SK-N-SH treated with all-trans-retinoic acid at 6 μM for 48 hours (cell line): ENCODE measurements at regions not wholly inside any gene's neighbourhood (a gene's known extent, or its start where the extent isn't known, plus 50 kb on each side); places are given as distances from the start of the nearest gene placed in this dataset.

Source experiments
- ATAC-seq: fragments of 200-7000 bp; cut with Tn5 transposase; 3 replicates; pipeline ENCODE4 v1.9.1; 2020; ENCODE audit warnings: mild to moderate bottlenecking, moderate library complexity
- ARNTL ChIP-seq: fragments of 450-650 bp; formaldehyde crosslinking; IDR thresholded peaks from 2 replicates; pipeline ENCODE4 v1.5.0; 2020; ENCODE audit warnings: low read depth, mild to moderate bottlenecking, moderate library complexity, borderline replicate concordance
- BACH2 ChIP-seq: fragments of 250-450 bp; sonication (Bioruptor Pico); IDR thresholded peaks from 2 replicates; pipeline ENCODE4 v1.9.0; 2021; ENCODE audit warnings: mild to moderate bottlenecking, borderline replicate concordance
- CREB5 ChIP-seq: fragments of 250-450 bp; sonication (Bioruptor Pico); IDR thresholded peaks from 2 replicates; pipeline ENCODE4 v1.5.1; 2020; ENCODE audit warnings: low read depth, mild to moderate bottlenecking, moderate library complexity
- CSDC2 ChIP-seq: fragments of 250-450 bp; sonication (Bioruptor Pico); IDR thresholded peaks from 2 replicates; pipeline ENCODE4 v1.5.0; 2020; ENCODE audit warnings: mild to moderate bottlenecking, moderate library complexity
- CSRNP3 ChIP-seq: fragments of 250-450 bp; sonication (Bioruptor Pico); IDR thresholded peaks from 2 replicates; pipeline ENCODE4 v1.5.1; 2021; ENCODE audit warnings: mild to moderate bottlenecking, moderate library complexity
- ESRRG ChIP-seq: fragments of 250-450 bp; sonication (Bioruptor Pico); IDR thresholded peaks from 2 replicates; pipeline ENCODE4 v1.6.1; 2021; ENCODE audit warnings: mild to moderate bottlenecking
- POU6F1 ChIP-seq: fragments of 250-450 bp; sonication (Bioruptor Pico); IDR thresholded peaks from 2 replicates; pipeline ENCODE4 v1.8.0; 2021; ENCODE audit warnings: low read depth, mild to moderate bottlenecking, moderate library complexity, borderline replicate concordance
- RARB ChIP-seq: fragments of 250-450 bp; sonication (Bioruptor Pico); IDR thresholded peaks from 2 replicates; pipeline ENCODE4 v1.8.0; 2021; ENCODE audit warnings: mild to moderate bottlenecking, moderate library complexity
- SNAI2 ChIP-seq: fragments of 250-450 bp; sonication (Bioruptor Pico); IDR thresholded peaks from 2 replicates; pipeline ENCODE4 v1.5.0; 2020; ENCODE audit warnings: mild to moderate bottlenecking, moderate library complexity
- TOX ChIP-seq: fragments of 250-450 bp; sonication (Bioruptor Pico); IDR thresholded peaks from 2 replicates; pipeline ENCODE4 v1.8.0; 2021; ENCODE audit warnings: mild to moderate bottlenecking, moderate library complexity, borderline replicate concordance
- TSHZ2 ChIP-seq: fragments of 250-450 bp; sonication (Bioruptor Pico); IDR thresholded peaks from 2 replicates; pipeline ENCODE4 v1.5.0; 2020; ENCODE audit warnings: mild to moderate bottlenecking, moderate library complexity
- ZC3H10 ChIP-seq: fragments of 250-450 bp; sonication (Bioruptor Pico); IDR thresholded peaks from 2 replicates; pipeline ENCODE4 v1.5.1; 2021; ENCODE audit warnings: mild to moderate bottlenecking, moderate library complexity
- ZFP30 ChIP-seq: fragments of 450-650 bp; formaldehyde crosslinking; IDR thresholded peaks from 2 replicates; pipeline ENCODE4 v1.5.0; 2022; ENCODE audit warnings: mild to moderate bottlenecking, moderate library complexity
- ZNF565 ChIP-seq: fragments of 450-650 bp; formaldehyde crosslinking; conservative IDR thresholded peaks from 2 replicates; pipeline ENCODE4 v1.5.0; 2020; ENCODE audit warnings: low read depth, mild to moderate bottlenecking, moderate library complexity
- ZNF70 ChIP-seq: fragments of 450-650 bp; formaldehyde crosslinking; IDR thresholded peaks from 2 replicates; pipeline ENCODE4 v1.5.0; 2020; ENCODE audit warnings: mild to moderate bottlenecking, moderate library complexity

GRCh38 chr12:60853407-60853806, 1257.6 kb downstream of the SLC16A7 start:
- TF ChIP-seq ZNF70 (CRISPR knock-in tag) (no peak), ZNF565 (CRISPR knock-in tag) (no peak), BACH2 (no peak), TSHZ2 (CRISPR knock-in tag) (no peak), ZFP30 (CRISPR knock-in tag) (no peak)
- ATAC-seq = no peak

- ATAC-seq = no peak
Observed at GRCh38 chr12:60863421-60863820, 1267.6 kb downstream of the SLC16A7 start.

More at GRCh38 chr12:60863421-60863820, 1267.6 kb downstream of the SLC16A7 start:
- no peak for TF ChIP-seq TSHZ2 (CRISPR knock-in tag)
- TF ChIP-seq ARNTL = no peak
- TF ChIP-seq RARB (CRISPR knock-in tag) = no peak
- no peak for TF ChIP-seq CREB5
- TF ChIP-seq ZC3H10 = no peak
- no peak for TF ChIP-seq CSDC2 (CRISPR knock-in tag)
- no peak for TF ChIP-seq ZNF565 (CRISPR knock-in tag)
- TF ChIP-seq ESRRG = no peak
- no peak for TF ChIP-seq CSRNP3 (CRISPR knock-in tag)
- no peak for TF ChIP-seq TOX (CRISPR knock-in tag)
- no peak for TF ChIP-seq POU6F1 (CRISPR knock-in tag)
- TF ChIP-seq SNAI2 (CRISPR knock-in tag) = no peak
- no peak for TF ChIP-seq ZFP30 (CRISPR knock-in tag)
